ENCODE measurements at regions not wholly inside any gene's neighbourhood (a gene's known extent, or its start where the extent isn't known, plus 50 kb on each side); places are given as distances from the start of the nearest gene placed in this dataset.

- peaks cover 15% of the 10 kb centered on the region for H3K4me1 Mint-ChIP-seq (ENCODE audit: low read depth, unreplicated experiment)
These were observed 270.5 kb downstream of the TTC6 start for GRCh38 chr14:37865719-37866549.

GRCh38 chr14:37869633-37870032, 274.2 kb downstream of the TTC6 start:
- Histone ChIP-seq H2AFZ (ENCODE audit: low read depth, low read length) (no peak overlapping the region), H3K27ac (ENCODE audit: low read depth, low read length) (no peak overlapping the region), H3K4me2 (ENCODE audit: low read length) (no peak overlapping the region), H3K36me3 (ENCODE audit: insufficient read depth, low read length) (no peaks in the 10 kb centered on the region), H3K4me1 (ENCODE audit: insufficient read depth, low read length) (no peaks in the 10 kb centered on the region), H3K9ac (ENCODE audit: low read length) (no peak overlapping the region), H4K20me1 (ENCODE audit: insufficient read depth, low read length) (no peaks in the 10 kb centered on the region), H3K9me3 (ENCODE audit: insufficient read depth, low read depth, low read length) (no peaks in the 10 kb centered on the region), H3K4me3 (ENCODE audit: insufficient read depth, low read depth, low read length) (no peak overlapping the region), H3K79me2 (ENCODE audit: insufficient read depth, low read length) (no peaks in the 10 kb centered on the region), H3K27me3 (ENCODE audit: insufficient read depth, low read length) (no peaks in the 10 kb centered on the region)
- H3K4me1 Mint-ChIP-seq (ENCODE audit: low read depth, unreplicated experiment) = peaks cover 15% of the 10 kb centered on the region
- FAIRE-seq = no peak
- H3K27me3 Mint-ChIP-seq (ENCODE audit: low read depth, unreplicated experiment) = peaks cover 12% of the 10 kb centered on the region
- H3K27ac Mint-ChIP-seq (ENCODE audit: unreplicated experiment) = no peak overlapping the region
- no peak overlapping the region for H3K4me3 Mint-ChIP-seq (ENCODE audit: unreplicated experiment)
- DNase-seq (ENCODE audit: low read depth) = no peak
- no peaks in the 10 kb centered on the region for H3K36me3 Mint-ChIP-seq (ENCODE audit: low read depth, unreplicated experiment)
- TF ChIP-seq EZH2 (IDR thresholded peaks at IDR 0.05; ENCODE audit: insufficient read depth, low read length) (no peak), CTCF (IDR thresholded peaks at IDR 0.05; ENCODE audit: insufficient read depth, low read depth, low read length) (no peak)
- H3K9me3 Mint-ChIP-seq (ENCODE audit: unreplicated experiment) = no peaks in the 10 kb centered on the region

More at GRCh38 chr14:37865719-37866549, 270.5 kb downstream of the TTC6 start:
- TF ChIP-seq CTCF (IDR thresholded peaks at IDR 0.05; ENCODE audit: insufficient read depth, low read depth, low read length) (no peak), EZH2 (IDR thresholded peaks at IDR 0.05; ENCODE audit: insufficient read depth, low read length) (no peak)
- no peaks in the 10 kb centered on the region for H3K9me3 Mint-ChIP-seq (ENCODE audit: unreplicated experiment)
- no peaks in the 10 kb centered on the region for H3K36me3 Mint-ChIP-seq (ENCODE audit: low read depth, unreplicated experiment)
- no peaks in the 10 kb centered on the region for H3K4me1 ChIP-seq (ENCODE audit: insufficient read depth, low read length)
- peaks cover 12% of the 10 kb centered on the region for H3K27me3 Mint-ChIP-seq (ENCODE audit: low read depth, unreplicated experiment)
- H3K9me3 ChIP-seq (ENCODE audit: insufficient read depth, low read depth, low read length) = no peaks in the 10 kb centered on the region
- H3K27ac ChIP-seq (ENCODE audit: low read depth, low read length) = no peak overlapping the region
- DNase-seq (ENCODE audit: low read depth) (peak; percentile 9), FAIRE-seq (no peak)
- no peak overlapping the region for H3K4me3 Mint-ChIP-seq (ENCODE audit: unreplicated experiment)
- no peaks in the 10 kb centered on the region for H3K36me3 ChIP-seq (ENCODE audit: insufficient read depth, low read length)
- no peak overlapping the region for H2AFZ ChIP-seq (ENCODE audit: low read depth, low read length)
- no peak overlapping the region for H3K4me3 ChIP-seq (ENCODE audit: insufficient read depth, low read depth, low read length)
- no peaks in the 10 kb centered on the region for H3K27me3 ChIP-seq (ENCODE audit: insufficient read depth, low read length)
- no peak overlapping the region for H3K9ac ChIP-seq (ENCODE audit: low read length)
- H3K27ac Mint-ChIP-seq (ENCODE audit: unreplicated experiment) = no peak overlapping the region
- H4K20me1 ChIP-seq (ENCODE audit: insufficient read depth, low read length) = no peaks in the 10 kb centered on the region
- no peak overlapping the region for H3K4me2 ChIP-seq (ENCODE audit: low read length)
- no peaks in the 10 kb centered on the region for H3K79me2 ChIP-seq (ENCODE audit: insufficient read depth, low read length)

GRCh38 chr14:37870170-37870569, 274.7 kb downstream of the TTC6 start:
- Histone ChIP-seq H4K20me1 (ENCODE audit: insufficient read depth, low read length) (no peaks in the 10 kb centered on the region), H3K27ac (ENCODE audit: low read depth, low read length) (no peak overlapping the region), H3K36me3 (ENCODE audit: insufficient read depth, low read length) (no peaks in the 10 kb centered on the region), H3K4me2 (ENCODE audit: low read length) (no peak overlapping the region), H3K9ac (ENCODE audit: low read length) (no peak overlapping the region), H3K4me1 (ENCODE audit: insufficient read depth, low read length) (no peaks in the 10 kb centered on the region), H3K79me2 (ENCODE audit: insufficient read depth, low read length) (no peaks in the 10 kb centered on the region), H3K4me3 (ENCODE audit: insufficient read depth, low read depth, low read length) (no peak overlapping the region), H2AFZ (ENCODE audit: low read depth, low read length) (no peak overlapping the region), H3K27me3 (ENCODE audit: insufficient read depth, low read length) (no peaks in the 10 kb centered on the region), H3K9me3 (ENCODE audit: insufficient read depth, low read depth, low read length) (no peaks in the 10 kb centered on the region)
- Mint-ChIP-seq H3K9me3 (ENCODE audit: unreplicated experiment) (no peaks in the 10 kb centered on the region), H3K4me3 (ENCODE audit: unreplicated experiment) (no peak overlapping the region), H3K36me3 (ENCODE audit: low read depth, unreplicated experiment) (no peaks in the 10 kb centered on the region), H3K27me3 (ENCODE audit: low read depth, unreplicated experiment) (peaks cover 12% of the 10 kb centered on the region), H3K27ac (ENCODE audit: unreplicated experiment) (no peak overlapping the region), H3K4me1 (ENCODE audit: low read depth, unreplicated experiment) (peaks cover 11% of the 10 kb centered on the region)
- TF ChIP-seq EZH2 (IDR thresholded peaks at IDR 0.05; ENCODE audit: insufficient read depth, low read length) = no peak
- no peak for TF ChIP-seq CTCF (IDR thresholded peaks at IDR 0.05; ENCODE audit: insufficient read depth, low read depth, low read length)
- FAIRE-seq = no peak
- DNase-seq (ENCODE audit: low read depth) = no peak

Data from astrocyte (in vitro differentiated cells and primary cell).